Fibroblast of lung (primary cell): ENCODE measurements at regions not wholly inside any gene's neighbourhood (a gene's known extent, or its start where the extent isn't known, plus 50 kb on each side); places are given as distances from the start of the nearest gene placed in this dataset.

Experiments
- EZH2 ChIP-seq: IDR thresholded peaks from 2 replicates; pipeline ENCODE4 v1.5.1; 2012; ENCODE audit warnings: low read length, control low read depth, mild to moderate bottlenecking; ENCODE audit errors: missing control alignments
- TF ChIP-seq, protein P1 (sequence below), 2 donors: IDR thresholded peaks in 1 of 2; conservative IDR thresholded peaks in 1 of 2; 1 replicate in 1 of 2; 2 replicates in 1 of 2; pipeline ENCODE4 v1.5.1; 2011 to 2012; ENCODE audit warnings: low read length in 2 of 2, control low read depth in 1 of 2, inconsistent platforms in 1 of 2, low read depth in 1 of 2, mild to moderate bottlenecking in 1 of 2

DNA sequence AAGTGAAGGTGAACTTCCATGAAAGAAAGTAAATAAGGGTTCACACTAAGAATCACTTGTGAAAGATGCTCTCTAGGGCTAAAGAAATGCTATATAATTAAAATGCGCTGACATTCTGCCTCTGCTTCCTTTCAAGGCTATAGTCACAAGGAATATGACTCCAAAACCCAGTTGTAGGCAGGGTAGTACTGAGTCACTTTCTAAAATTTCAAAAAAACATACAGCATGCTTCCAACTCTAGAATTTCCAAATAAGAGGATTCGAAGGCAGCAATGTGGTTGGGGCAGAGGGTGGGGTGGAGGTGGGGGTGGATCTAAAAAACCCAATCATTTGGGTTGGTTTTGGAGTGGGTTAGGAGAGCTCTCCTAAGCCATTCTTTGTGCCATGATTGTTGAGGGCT, 84.6 kb downstream of the HMHB1 start:
- TF ChIP-seq, protein P1, sequence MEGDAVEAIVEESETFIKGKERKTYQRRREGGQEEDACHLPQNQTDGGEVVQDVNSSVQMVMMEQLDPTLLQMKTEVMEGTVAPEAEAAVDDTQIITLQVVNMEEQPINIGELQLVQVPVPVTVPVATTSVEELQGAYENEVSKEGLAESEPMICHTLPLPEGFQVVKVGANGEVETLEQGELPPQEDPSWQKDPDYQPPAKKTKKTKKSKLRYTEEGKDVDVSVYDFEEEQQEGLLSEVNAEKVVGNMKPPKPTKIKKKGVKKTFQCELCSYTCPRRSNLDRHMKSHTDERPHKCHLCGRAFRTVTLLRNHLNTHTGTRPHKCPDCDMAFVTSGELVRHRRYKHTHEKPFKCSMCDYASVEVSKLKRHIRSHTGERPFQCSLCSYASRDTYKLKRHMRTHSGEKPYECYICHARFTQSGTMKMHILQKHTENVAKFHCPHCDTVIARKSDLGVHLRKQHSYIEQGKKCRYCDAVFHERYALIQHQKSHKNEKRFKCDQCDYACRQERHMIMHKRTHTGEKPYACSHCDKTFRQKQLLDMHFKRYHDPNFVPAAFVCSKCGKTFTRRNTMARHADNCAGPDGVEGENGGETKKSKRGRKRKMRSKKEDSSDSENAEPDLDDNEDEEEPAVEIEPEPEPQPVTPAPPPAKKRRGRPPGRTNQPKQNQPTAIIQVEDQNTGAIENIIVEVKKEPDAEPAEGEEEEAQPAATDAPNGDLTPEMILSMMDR (conservative IDR thresholded peaks at IDR 0.05 in 1 of 2, IDR thresholded peaks at IDR 0.05 in 1 of 2; ENCODE audit: low read depth in 1 of 2, low read length in 2 of 2): no peak
- TF ChIP-seq EZH2: no peak
